Islet of Langerhans (tissue), 1 donor: ENCODE measurements at regions not wholly inside any gene's neighbourhood (a gene's known extent, or its start where the extent isn't known, plus 50 kb on each side); places are given as distances from the start of the nearest gene placed in this dataset.
"Not testable (repeated sequence)": the region's sequence is repeated elsewhere in the genome, so short reads cannot be mapped to it uniquely, and the experiment has no call there.

Experiments used
- FAIRE-seq: peaks from one replicate; lab custom pipeline; 2011; peaks lifted over from hg19 to GRCh38; lab: Jason Lieb, UNC

GRCh38 chr6:74282143-74282689, 586.2 kb downstream of the CD109 start:
- no peak for FAIRE-seq

- no peak for FAIRE-seq
Observed at GRCh38 chr6:74280130-74280692, 584.2 kb downstream of the CD109 start.

- no peak for FAIRE-seq
Observed at GRCh38 chr6:74277777-74278186, 581.8 kb downstream of the CD109 start.

- FAIRE-seq, result no peak
Observed at GRCh38 chr6:74273541-74273940, 577.5 kb downstream of the CD109 start.

GRCh38 chr6:74269600-74269858, 573.5 kb downstream of the CD109 start:
- no peak for FAIRE-seq

GRCh38 chr6:74268815-74269599, 573.0 kb downstream of the CD109 start:
- no peak for FAIRE-seq

GRCh38 chr6:74259981-74260380, 564.0 kb downstream of the CD109 start:
- FAIRE-seq, result no peak

- FAIRE-seq, result no peak
Observed at GRCh38 chr6:74256781-74257180, 560.8 kb downstream of the CD109 start.

- no peak for FAIRE-seq
Observed at GRCh38 chr6:74256381-74256780, 560.4 kb downstream of the CD109 start.

GRCh38 chr6:74255007-74255406, 559.0 kb downstream of the CD109 start:
- FAIRE-seq, result not testable (repeated sequence)

GRCh38 chr6:74254147-74254546, 558.1 kb downstream of the CD109 start:
- FAIRE-seq, result not testable (repeated sequence)

GRCh38 chr6:74253261-74253660, 557.3 kb downstream of the CD109 start:
- FAIRE-seq, result no peak

- no peak for FAIRE-seq
Observed at GRCh38 chr6:74250161-74250818, 554.3 kb downstream of the CD109 start.

GRCh38 chr6:74249658-74250057, 553.7 kb downstream of the CD109 start:
- FAIRE-seq, result no peak

- FAIRE-seq, result no peak
Observed at GRCh38 chr6:74248966-74249365, 553.0 kb downstream of the CD109 start.

- FAIRE-seq, result no peak
Observed at GRCh38 chr6:74222768-74223333, 526.8 kb downstream of the CD109 start.

GRCh38 chr6:74213995-74214394, 518.0 kb downstream of the CD109 start:
- FAIRE-seq, result no peak

- no peak for FAIRE-seq
Observed at GRCh38 chr6:74208239-74208638, 512.2 kb downstream of the CD109 start.

GRCh38 chr6:74199215-74199915, 503.4 kb downstream of the CD109 start:
- FAIRE-seq, result no peak

- no peak for FAIRE-seq
Observed at GRCh38 chr6:74197310-74197709, 501.3 kb downstream of the CD109 start.

GRCh38 chr6:74187811-74188210, 491.8 kb downstream of the CD109 start:
- FAIRE-seq, result no peak

GRCh38 chr6:74182992-74183391, 487.0 kb downstream of the CD109 start:
- no peak for FAIRE-seq

- no peak for FAIRE-seq
Observed at GRCh38 chr6:74181471-74181870, 485.5 kb downstream of the CD109 start.
